H1 (cell line): ENCODE measurements at regions not wholly inside any gene's neighbourhood (a gene's known extent, or its start where the extent isn't known, plus 50 kb on each side); places are given as distances from the start of the nearest gene placed in this dataset.

Experiments used
- CTCF ChIA-PET: fragments of 300-600 bp; sonication (Branson Sonifier 250); formaldehyde crosslinking; loops from one replicate; lab custom pipeline; 2021; ENCODE audit not compliant: partially characterized antibody; lab: Charles Lee
- POLR2A ChIA-PET: fragments of 300-600 bp; sonication (Branson Sonifier 250); formaldehyde crosslinking; loops from one replicate; lab custom pipeline; 2021; ENCODE audit warnings: inconsistent platforms; ENCODE audit not compliant: partially characterized antibody; lab: Charles Lee
- DNase-seq, 2 experiments: peaks; one replicate each; pipeline versions ENCODE4 v3.0.0 to v3.0.0-alpha.2; 2010 to 2022; ENCODE audit warnings: low spot score in 2 of 2, low read depth in 1 of 2, mixed read lengths in 1 of 2
- FAIRE-seq: peaks from 2 replicates; lab custom pipeline; 2011; peaks lifted over from hg19 to GRCh38; lab: Jason Lieb, UNC
- H2AFZ ChIP-seq: 2 replicates; pipeline ENCODE4 v1.8.1; 2012; ENCODE audit warnings: low read length, inconsistent platforms
- H2AK5ac ChIP-seq: 2 replicates; pipeline ENCODE4 v1.6.1; 2013; ENCODE audit warnings: low read depth, low read length
- H2BK120ac ChIP-seq: replicated peaks from 2 replicates; pipeline ENCODE3; 2013; ENCODE audit warnings: low read depth, low read length, inconsistent platforms
- H2BK12ac ChIP-seq: 2 replicates; pipeline ENCODE4 v1.6.1; 2013; ENCODE audit warnings: low read depth, low read length
- H2BK15ac ChIP-seq: 2 replicates; pipeline ENCODE4 v1.6.1; 2013; ENCODE audit warnings: low read length
- H2BK20ac ChIP-seq: 2 replicates; pipeline ENCODE4 v1.6.1; 2013; ENCODE audit warnings: low read length
- H2BK5ac ChIP-seq: 2 replicates; pipeline ENCODE4 v1.6.1; 2013; ENCODE audit warnings: low read depth, low read length
- H3K14ac ChIP-seq: 2 replicates; pipeline ENCODE4 v1.6.1; 2013; ENCODE audit warnings: inconsistent platforms; ENCODE audit not compliant: insufficient read length
- H3K18ac ChIP-seq: 2 replicates; pipeline ENCODE4 v1.6.1; 2013; ENCODE audit warnings: low read length; ENCODE audit errors: extremely low read depth
- H3K23ac ChIP-seq: 2 replicates; pipeline ENCODE4 v1.6.1; 2013; ENCODE audit warnings: inconsistent platforms; ENCODE audit not compliant: insufficient read length
- H3K23me2 ChIP-seq: 2 replicates; pipeline ENCODE4 v1.6.1; 2013; ENCODE audit warnings: low read depth, low read length
- H3K27ac ChIP-seq: 2 replicates; pipeline ENCODE4 v1.6.1; 2011; ENCODE audit warnings: low read depth, low read length, inconsistent platforms
- H3K27me3 ChIP-seq, 4 experiments: replicated peaks in 1 of 4; 1 replicate in 1 of 4; 2 replicates in 3 of 4; pipeline versions ENCODE4 v1.6.1 to v1.8.1; 2011 to 2013; ENCODE audit warnings: low read length in 3 of 4, mild to moderate bottlenecking in 3 of 4, inconsistent platforms in 2 of 4, mixed read lengths in 2 of 4, moderate library complexity in 1 of 4; ENCODE audit not compliant: control insufficient read depth in 3 of 4, insufficient read depth in 3 of 4; ENCODE audit errors: extremely low read depth in 1 of 4
- H3K36me3 ChIP-seq, 4 experiments: 2 replicates each; pipeline versions ENCODE4 v1.6.1 to v1.8.1; 2011 to 2013; ENCODE audit warnings: mild to moderate bottlenecking in 4 of 4, low read length in 3 of 4, moderate library complexity in 2 of 4, control low read depth in 1 of 4, inconsistent platforms in 1 of 4; ENCODE audit not compliant: insufficient read depth in 4 of 4, control insufficient read depth in 2 of 4
- H3K4ac ChIP-seq: replicated peaks from 2 replicates; pipeline ENCODE3; 2013; ENCODE audit warnings: low read length, low read depth, mixed read lengths, inconsistent platforms; ENCODE audit not compliant: insufficient read length
- H3K4me1 ChIP-seq, 4 experiments: replicated peaks in 1 of 4; 1 replicate in 1 of 4; 2 replicates in 3 of 4; pipeline versions ENCODE4 v1.6.1 to v1.8.1; 2011 to 2013; ENCODE audit warnings: low read length in 3 of 4, inconsistent platforms in 2 of 4, mixed read lengths in 1 of 4; ENCODE audit not compliant: insufficient read depth in 4 of 4, control insufficient read depth in 3 of 4
- H3K4me2 ChIP-seq, 2 experiments: 2 replicates each; pipeline versions ENCODE4 v1.6.1 to v1.8.1; 2011 to 2013; ENCODE audit warnings: low read depth in 2 of 2, low read length in 2 of 2, control low read depth in 1 of 2, inconsistent platforms in 1 of 2, mild to moderate bottlenecking in 1 of 2; ENCODE audit not compliant: insufficient read depth in 1 of 2
- H3K4me3 ChIP-seq, 4 experiments: fragments of 200-600, 300-600 bp in 1 of 4; sonication (generic), shearing (Covaris generic), sonication (Bioruptor Twin) in 1 of 4; 2 replicates each; pipeline versions ENCODE4 v1.5.1 to v1.8.1; 2011 to 2016; ENCODE audit warnings: low read length in 4 of 4, low read depth in 3 of 4, control low read depth in 2 of 4, inconsistent platforms in 2 of 4, mild to moderate bottlenecking in 2 of 4, mixed read lengths in 1 of 4, moderate library complexity in 1 of 4; ENCODE audit not compliant: insufficient read depth in 2 of 4; ENCODE audit errors: extremely low read depth in 1 of 4
- H3K56ac ChIP-seq: replicated peaks from 2 replicates; pipeline ENCODE3; 2013; ENCODE audit warnings: low read depth, mild to moderate bottlenecking, mixed read lengths, low read length, inconsistent platforms; ENCODE audit not compliant: insufficient read length
- H3K79me1 ChIP-seq: 2 replicates; pipeline ENCODE4 v1.6.1; 2013; ENCODE audit warnings: low read depth, low read length, control low read depth
- H3K79me2 ChIP-seq, 2 experiments: 2 replicates each; pipeline versions ENCODE4 v1.6.1 to v1.8.1; 2012 to 2013; ENCODE audit warnings: low read length in 2 of 2, mild to moderate bottlenecking in 2 of 2, inconsistent platforms in 1 of 2; ENCODE audit not compliant: insufficient read depth in 2 of 2, control insufficient read depth in 1 of 2
- H3K9ac ChIP-seq, 4 experiments: replicated peaks in 1 of 4; 1 replicate in 1 of 4; 2 replicates in 3 of 4; pipeline versions ENCODE4 v1.6.1 to v1.8.1; 2011 to 2013; ENCODE audit warnings: low read depth in 3 of 4, low read length in 3 of 4, control low read depth in 2 of 4, mild to moderate bottlenecking in 2 of 4, moderate library complexity in 2 of 4, inconsistent platforms in 1 of 4; ENCODE audit errors: extremely low read depth in 1 of 4
- H3K9me3 ChIP-seq, 2 experiments: 2 replicates each; pipeline versions ENCODE4 v1.6.1 to v1.8.1; 2012 to 2013; ENCODE audit warnings: mild to moderate bottlenecking in 2 of 2, moderate library complexity in 2 of 2, control low read depth in 1 of 2, inconsistent platforms in 1 of 2, low read depth in 1 of 2, low read length in 1 of 2, mixed read lengths in 1 of 2; ENCODE audit not compliant: insufficient read depth in 2 of 2
- H4K20me1 ChIP-seq, 2 experiments: replicated peaks in 1 of 2; 2 replicates each; pipeline versions ENCODE3 to v1.8.1; 2011 to 2013; ENCODE audit warnings: inconsistent platforms in 2 of 2, low read length in 2 of 2, mild to moderate bottlenecking in 1 of 2; ENCODE audit not compliant: insufficient read depth in 2 of 2, control insufficient read depth in 1 of 2
- H4K5ac ChIP-seq: 2 replicates; pipeline ENCODE4 v1.6.1; 2013; ENCODE audit warnings: low read length, low read depth, mixed read lengths, inconsistent platforms; ENCODE audit not compliant: insufficient read length
- H4K8ac ChIP-seq: 2 replicates; pipeline ENCODE4 v1.8.0; 2013; ENCODE audit warnings: mild to moderate bottlenecking, moderate library complexity, low read length, inconsistent platforms; ENCODE audit not compliant: insufficient read depth; ENCODE audit errors: extremely low read depth
- H4K91ac ChIP-seq: replicated peaks from 2 replicates; pipeline ENCODE3; 2013; ENCODE audit warnings: low read length, mixed read lengths, inconsistent platforms; ENCODE audit not compliant: insufficient read length
- CBX8 ChIP-seq: fragments of 300-800, 300-1000 bp; sonication (generic); IDR thresholded peaks from 2 replicates; pipeline ENCODE4 v1.7.1; 2016; ENCODE audit warnings: low read depth, low read length, borderline replicate concordance
- CREB1 ChIP-seq: IDR thresholded peaks from 2 replicates; pipeline ENCODE4 v1.6.1; 2012; ENCODE audit warnings: inconsistent platforms
- CTBP2 ChIP-seq: IDR thresholded peaks from 2 replicates; pipeline ENCODE4 v1.7.0; 2011; ENCODE audit warnings: borderline replicate concordance, mild to moderate bottlenecking, moderate library complexity, mixed read lengths, low read length; ENCODE audit not compliant: insufficient read depth, insufficient read length
- EZH2 ChIP-seq: fragments of 200-600 bp; sonication (generic); IDR thresholded peaks from 2 replicates; pipeline ENCODE4 v1.7.1; 2012; ENCODE audit warnings: low read depth, mild to moderate bottlenecking, moderate library complexity, low read length, inconsistent platforms; ENCODE audit not compliant: severe bottlenecking
- FOSL1 ChIP-seq: IDR thresholded peaks from 2 replicates; pipeline ENCODE4 v1.6.1; 2011; ENCODE audit warnings: mild to moderate bottlenecking, low read depth, low read length, moderate library complexity; ENCODE audit not compliant: insufficient read depth
- MAFK ChIP-seq: IDR thresholded peaks from 2 replicates; pipeline ENCODE4 v1.6.1; 2012; ENCODE audit warnings: low read depth, mild to moderate bottlenecking, improper control_type of control experiment, low read length
- NANOG ChIP-seq: IDR thresholded peaks from 2 replicates; pipeline ENCODE4 v1.6.1; 2011; ENCODE audit warnings: low read length, low read depth, mild to moderate bottlenecking, inconsistent platforms; ENCODE audit not compliant: insufficient read depth, poor library complexity, severe bottlenecking
- POLR2AphosphoS5 ChIP-seq: IDR thresholded peaks from 2 replicates; pipeline ENCODE4 v1.6.1; 2011; ENCODE audit warnings: low read depth, low read length
- RAD21 ChIP-seq, 2 experiments: IDR thresholded peaks in 1 of 2; conservative IDR thresholded peaks in 1 of 2; 2 replicates each; pipeline ENCODE4 v1.6.1; 2011; ENCODE audit warnings: low read depth in 2 of 2, low read length in 2 of 2, improper control_type of control experiment in 1 of 2, inconsistent platforms in 1 of 2, mild to moderate bottlenecking in 1 of 2, moderate library complexity in 1 of 2
- RBBP5 ChIP-seq: IDR thresholded peaks from 2 replicates; pipeline ENCODE4 v1.7.1; 2012; ENCODE audit warnings: low read depth, mild to moderate bottlenecking, inconsistent platforms, low read length, moderate library complexity, borderline replicate concordance
- SAP30 ChIP-seq: fragments of 300-600 bp; sonication (generic); IDR thresholded peaks from 2 replicates; pipeline ENCODE4 v1.7.1; 2012; ENCODE audit warnings: low read length, moderate library complexity, mild to moderate bottlenecking, inconsistent platforms; ENCODE audit not compliant: insufficient read depth, insufficient replicate concordance
- SIRT6 ChIP-seq: IDR thresholded peaks from one replicate; pipeline ENCODE4 v1.7.1; 2012; ENCODE audit warnings: low read length, inconsistent platforms
- SP1 ChIP-seq: IDR thresholded peaks from 2 replicates; pipeline ENCODE4 v1.6.1; 2011; ENCODE audit warnings: low read depth, low read length
- USF2 ChIP-seq: IDR thresholded peaks from 2 replicates; pipeline ENCODE4 v1.6.1; 2011; ENCODE audit warnings: low read length, improper control_type of control experiment
- WGBS, 2 experiments: shearing (Covaris generic) in 1 of 2; methylation state at CpG; one replicate each; pipeline versions ENCODE4 v1.1.6 to v1.1.7; 2013 to 2015; ENCODE audit warnings: low lambda C conversion rate in 2 of 2, mixed read lengths in 2 of 2, inconsistent platforms in 1 of 2, low coverage in 1 of 2, missing lambda C conversion rate in 1 of 2; ENCODE audit not compliant: insufficient replicate concordance in 2 of 2, insufficient coverage in 1 of 2, insufficient read length in 1 of 2; ENCODE audit errors: extremely low coverage in 1 of 2, missing lambda C conversion rate in 1 of 2; 5-methylcytosine and 5-hydroxymethylcytosine counted together

GRCh38 chr6:101066481-101066880 lies 185.4 kb upstream of the ASCC3 start:
- FAIRE-seq: no peak
- H3K79me2 ChIP-seq: no peaks in the 10 kb centered on the region
- H4K20me1 ChIP-seq: no peaks in the 10 kb centered on the region
- no peak overlapping the region for H3K4me2 ChIP-seq
- no peak overlapping the region for H2AFZ ChIP-seq
- no peaks in the 10 kb centered on the region for H3K36me3 ChIP-seq
- CTCF ChIA-PET: no interaction called here
- no peak overlapping the region for H4K91ac ChIP-seq
- no peaks in the 10 kb centered on the region for H3K27me3 ChIP-seq
- no peaks in the 10 kb centered on the region for H3K4me1 ChIP-seq
- no peak overlapping the region for H2BK20ac ChIP-seq
- no peaks in the 10 kb centered on the region for H3K23me2 ChIP-seq
- H3K18ac ChIP-seq: no peak overlapping the region
- H2BK12ac ChIP-seq: no peak overlapping the region
- H3K27ac ChIP-seq: no peak overlapping the region
- H3K56ac ChIP-seq: no peak overlapping the region
- H3K4me3 ChIP-seq: no peak overlapping the region
- H2BK5ac ChIP-seq: no peak overlapping the region
- no peak overlapping the region for H2BK15ac ChIP-seq
- H4K8ac ChIP-seq: no peak overlapping the region
- peaks cover 0 to 11% of the 10 kb centered on the region in 2 experiments; a peak in 1 of 4 replicates for H3K9me3 ChIP-seq
- H2BK120ac ChIP-seq: no peak overlapping the region
- DNase-seq: no peak
- POLR2A ChIA-PET: no interaction called here
- no peaks in the 10 kb centered on the region for H3K79me1 ChIP-seq
- H3K14ac ChIP-seq: no peak overlapping the region
- no peak overlapping the region for H4K5ac ChIP-seq
- H3K9ac ChIP-seq: no peak overlapping the region
- H2AK5ac ChIP-seq: no peak overlapping the region
- WGBS, 2 experiments: 97% methylated on average over 12 of the region's 12 CpGs; no CpG with 5 or more reads in 1 of the 2 experiments
- H3K4ac ChIP-seq: no peak overlapping the region
- H3K23ac ChIP-seq: no peak overlapping the region
- TF ChIP-seq CREB1 (no peak), SIRT6 (no peak), MAFK (no peak), RAD21 (IDR thresholded peaks at IDR 0.05 in 1 of 2, conservative IDR thresholded peaks at IDR 0.05 in 1 of 2; ENCODE audit: low read depth in 2 of 2, low read length in 2 of 2) (no peak), FOSL1 (no peak), POLR2AphosphoS5 (no peak), SP1 (no peak), CBX8 (no peak), NANOG (no peak), RBBP5 (no peak), USF2 (no peak), SAP30 (no peak), EZH2 (no peak), CTBP2 (no peak)
